H1 (cell line): ENCODE measurements at regions not wholly inside any gene's neighbourhood (a gene's known extent, or its start where the extent isn't known, plus 50 kb on each side); places are given as distances from the start of the nearest gene placed in this dataset.

Experiments used
- CTCF ChIA-PET: fragments of 300-600 bp; sonication (Branson Sonifier 250); formaldehyde crosslinking; loops from one replicate; lab custom pipeline; 2021; ENCODE audit not compliant: partially characterized antibody; lab: Charles Lee
- POLR2A ChIA-PET: fragments of 300-600 bp; sonication (Branson Sonifier 250); formaldehyde crosslinking; loops from one replicate; lab custom pipeline; 2021; ENCODE audit warnings: inconsistent platforms; ENCODE audit not compliant: partially characterized antibody; lab: Charles Lee
- DNase-seq, 2 experiments: peaks; one replicate each; pipeline versions ENCODE4 v3.0.0 to v3.0.0-alpha.2; 2010 to 2022; ENCODE audit warnings: low spot score in 2 of 2, low read depth in 1 of 2, mixed read lengths in 1 of 2
- FAIRE-seq: peaks from 2 replicates; lab custom pipeline; 2011; peaks lifted over from hg19 to GRCh38; lab: Jason Lieb, UNC
- H2AFZ ChIP-seq: 2 replicates; pipeline ENCODE4 v1.8.1; 2012; ENCODE audit warnings: low read length, inconsistent platforms
- H2AK5ac ChIP-seq: 2 replicates; pipeline ENCODE4 v1.6.1; 2013; ENCODE audit warnings: low read depth, low read length
- H2BK120ac ChIP-seq: replicated peaks from 2 replicates; pipeline ENCODE3; 2013; ENCODE audit warnings: low read depth, low read length, inconsistent platforms
- H2BK12ac ChIP-seq: 2 replicates; pipeline ENCODE4 v1.6.1; 2013; ENCODE audit warnings: low read depth, low read length
- H2BK15ac ChIP-seq: 2 replicates; pipeline ENCODE4 v1.6.1; 2013; ENCODE audit warnings: low read length
- H2BK20ac ChIP-seq: 2 replicates; pipeline ENCODE4 v1.6.1; 2013; ENCODE audit warnings: low read length
- H2BK5ac ChIP-seq: 2 replicates; pipeline ENCODE4 v1.6.1; 2013; ENCODE audit warnings: low read depth, low read length
- H3K14ac ChIP-seq: 2 replicates; pipeline ENCODE4 v1.6.1; 2013; ENCODE audit warnings: inconsistent platforms; ENCODE audit not compliant: insufficient read length
- H3K18ac ChIP-seq: 2 replicates; pipeline ENCODE4 v1.6.1; 2013; ENCODE audit warnings: low read length; ENCODE audit errors: extremely low read depth
- H3K23ac ChIP-seq: 2 replicates; pipeline ENCODE4 v1.6.1; 2013; ENCODE audit warnings: inconsistent platforms; ENCODE audit not compliant: insufficient read length
- H3K23me2 ChIP-seq: 2 replicates; pipeline ENCODE4 v1.6.1; 2013; ENCODE audit warnings: low read depth, low read length
- H3K27ac ChIP-seq: 2 replicates; pipeline ENCODE4 v1.6.1; 2011; ENCODE audit warnings: low read depth, low read length, inconsistent platforms
- H3K27me3 ChIP-seq, 4 experiments: replicated peaks in 1 of 4; 1 replicate in 1 of 4; 2 replicates in 3 of 4; pipeline versions ENCODE4 v1.6.1 to v1.8.1; 2011 to 2013; ENCODE audit warnings: low read length in 3 of 4, mild to moderate bottlenecking in 3 of 4, inconsistent platforms in 2 of 4, mixed read lengths in 2 of 4, moderate library complexity in 1 of 4; ENCODE audit not compliant: control insufficient read depth in 3 of 4, insufficient read depth in 3 of 4; ENCODE audit errors: extremely low read depth in 1 of 4
- H3K36me3 ChIP-seq, 4 experiments: 2 replicates each; pipeline versions ENCODE4 v1.6.1 to v1.8.1; 2011 to 2013; ENCODE audit warnings: mild to moderate bottlenecking in 4 of 4, low read length in 3 of 4, moderate library complexity in 2 of 4, control low read depth in 1 of 4, inconsistent platforms in 1 of 4; ENCODE audit not compliant: insufficient read depth in 4 of 4, control insufficient read depth in 2 of 4
- H3K4ac ChIP-seq: replicated peaks from 2 replicates; pipeline ENCODE3; 2013; ENCODE audit warnings: low read length, low read depth, mixed read lengths, inconsistent platforms; ENCODE audit not compliant: insufficient read length
- H3K4me1 ChIP-seq, 4 experiments: replicated peaks in 1 of 4; 1 replicate in 1 of 4; 2 replicates in 3 of 4; pipeline versions ENCODE4 v1.6.1 to v1.8.1; 2011 to 2013; ENCODE audit warnings: low read length in 3 of 4, inconsistent platforms in 2 of 4, mixed read lengths in 1 of 4; ENCODE audit not compliant: insufficient read depth in 4 of 4, control insufficient read depth in 3 of 4
- H3K4me2 ChIP-seq, 2 experiments: 2 replicates each; pipeline versions ENCODE4 v1.6.1 to v1.8.1; 2011 to 2013; ENCODE audit warnings: low read depth in 2 of 2, low read length in 2 of 2, control low read depth in 1 of 2, inconsistent platforms in 1 of 2, mild to moderate bottlenecking in 1 of 2; ENCODE audit not compliant: insufficient read depth in 1 of 2
- H3K4me3 ChIP-seq, 4 experiments: fragments of 200-600, 300-600 bp in 1 of 4; sonication (generic), shearing (Covaris generic), sonication (Bioruptor Twin) in 1 of 4; 2 replicates each; pipeline versions ENCODE4 v1.5.1 to v1.8.1; 2011 to 2016; ENCODE audit warnings: low read length in 4 of 4, low read depth in 3 of 4, control low read depth in 2 of 4, inconsistent platforms in 2 of 4, mild to moderate bottlenecking in 2 of 4, mixed read lengths in 1 of 4, moderate library complexity in 1 of 4; ENCODE audit not compliant: insufficient read depth in 2 of 4; ENCODE audit errors: extremely low read depth in 1 of 4
- H3K56ac ChIP-seq: replicated peaks from 2 replicates; pipeline ENCODE3; 2013; ENCODE audit warnings: low read depth, mild to moderate bottlenecking, mixed read lengths, low read length, inconsistent platforms; ENCODE audit not compliant: insufficient read length
- H3K79me1 ChIP-seq: 2 replicates; pipeline ENCODE4 v1.6.1; 2013; ENCODE audit warnings: low read depth, low read length, control low read depth
- H3K79me2 ChIP-seq, 2 experiments: 2 replicates each; pipeline versions ENCODE4 v1.6.1 to v1.8.1; 2012 to 2013; ENCODE audit warnings: low read length in 2 of 2, mild to moderate bottlenecking in 2 of 2, inconsistent platforms in 1 of 2; ENCODE audit not compliant: insufficient read depth in 2 of 2, control insufficient read depth in 1 of 2
- H3K9ac ChIP-seq, 4 experiments: replicated peaks in 1 of 4; 1 replicate in 1 of 4; 2 replicates in 3 of 4; pipeline versions ENCODE4 v1.6.1 to v1.8.1; 2011 to 2013; ENCODE audit warnings: low read depth in 3 of 4, low read length in 3 of 4, control low read depth in 2 of 4, mild to moderate bottlenecking in 2 of 4, moderate library complexity in 2 of 4, inconsistent platforms in 1 of 4; ENCODE audit errors: extremely low read depth in 1 of 4
- H3K9me3 ChIP-seq, 2 experiments: 2 replicates each; pipeline versions ENCODE4 v1.6.1 to v1.8.1; 2012 to 2013; ENCODE audit warnings: mild to moderate bottlenecking in 2 of 2, moderate library complexity in 2 of 2, control low read depth in 1 of 2, inconsistent platforms in 1 of 2, low read depth in 1 of 2, low read length in 1 of 2, mixed read lengths in 1 of 2; ENCODE audit not compliant: insufficient read depth in 2 of 2
- H4K20me1 ChIP-seq, 2 experiments: replicated peaks in 1 of 2; 2 replicates each; pipeline versions ENCODE3 to v1.8.1; 2011 to 2013; ENCODE audit warnings: inconsistent platforms in 2 of 2, low read length in 2 of 2, mild to moderate bottlenecking in 1 of 2; ENCODE audit not compliant: insufficient read depth in 2 of 2, control insufficient read depth in 1 of 2
- H4K5ac ChIP-seq: 2 replicates; pipeline ENCODE4 v1.6.1; 2013; ENCODE audit warnings: low read length, low read depth, mixed read lengths, inconsistent platforms; ENCODE audit not compliant: insufficient read length
- H4K8ac ChIP-seq: 2 replicates; pipeline ENCODE4 v1.8.0; 2013; ENCODE audit warnings: mild to moderate bottlenecking, moderate library complexity, low read length, inconsistent platforms; ENCODE audit not compliant: insufficient read depth; ENCODE audit errors: extremely low read depth
- H4K91ac ChIP-seq: replicated peaks from 2 replicates; pipeline ENCODE3; 2013; ENCODE audit warnings: low read length, mixed read lengths, inconsistent platforms; ENCODE audit not compliant: insufficient read length
- ATF3 ChIP-seq: IDR thresholded peaks from 2 replicates; pipeline ENCODE4 v1.6.1; 2011; ENCODE audit warnings: low read depth, mild to moderate bottlenecking, low read length; ENCODE audit not compliant: insufficient read depth
- EGR1 ChIP-seq: IDR thresholded peaks from 2 replicates; pipeline ENCODE4 v1.6.1; 2011; ENCODE audit warnings: low read depth, low read length, borderline replicate concordance
- GTF2F1 ChIP-seq: IDR thresholded peaks from 2 replicates; pipeline ENCODE4 v1.6.1; 2012; ENCODE audit warnings: low read depth, low read length, improper control_type of control experiment, borderline replicate concordance
- NRF1 ChIP-seq: IDR thresholded peaks from 2 replicates; pipeline ENCODE4 v1.6.1; 2011; ENCODE audit warnings: mild to moderate bottlenecking, low read depth, low read length, improper control_type of control experiment
- RFX5 ChIP-seq: IDR thresholded peaks from 2 replicates; pipeline ENCODE4 v1.6.1; 2011; ENCODE audit warnings: low read depth, low read length, improper control_type of control experiment, borderline replicate concordance
- SIRT6 ChIP-seq: IDR thresholded peaks from one replicate; pipeline ENCODE4 v1.7.1; 2012; ENCODE audit warnings: low read length, inconsistent platforms
- SIX5 ChIP-seq: IDR thresholded peaks from 2 replicates; pipeline ENCODE4 v1.6.1; 2011; ENCODE audit warnings: mild to moderate bottlenecking, low read depth, low read length
- SP4 ChIP-seq: IDR thresholded peaks from 2 replicates; pipeline ENCODE4 v1.6.1; 2012; ENCODE audit warnings: low read length, inconsistent platforms
- TAF1 ChIP-seq: IDR thresholded peaks from 2 replicates; pipeline ENCODE4 v1.6.1; 2011; ENCODE audit warnings: mild to moderate bottlenecking, low read depth, low read length
- TBP ChIP-seq: IDR thresholded peaks from 2 replicates; pipeline ENCODE4 v1.6.1; 2011; ENCODE audit warnings: low read depth, low read length, improper control_type of control experiment
- TCF12 ChIP-seq: IDR thresholded peaks from 2 replicates; pipeline ENCODE4 v1.6.1; 2011; ENCODE audit warnings: low read depth, mild to moderate bottlenecking, low read length
- WGBS, 2 experiments: shearing (Covaris generic) in 1 of 2; methylation state at CpG; one replicate each; pipeline versions ENCODE4 v1.1.6 to v1.1.7; 2013 to 2015; ENCODE audit warnings: low lambda C conversion rate in 2 of 2, mixed read lengths in 2 of 2, inconsistent platforms in 1 of 2, low coverage in 1 of 2, missing lambda C conversion rate in 1 of 2; ENCODE audit not compliant: insufficient replicate concordance in 2 of 2, insufficient coverage in 1 of 2, insufficient read length in 1 of 2; ENCODE audit errors: extremely low coverage in 1 of 2, missing lambda C conversion rate in 1 of 2; 5-methylcytosine and 5-hydroxymethylcytosine counted together

GRCh38 chr2:138389063-138389462, 112.5 kb upstream of the SPOPL start:
- no peak overlapping the region for H2BK15ac ChIP-seq
- H3K9me3 ChIP-seq, result no peaks in the 10 kb centered on the region
- no peak overlapping the region for H2BK12ac ChIP-seq
- no peak overlapping the region for H2BK5ac ChIP-seq
- no peak overlapping the region for H4K91ac ChIP-seq
- H3K23me2 ChIP-seq, result no peaks in the 10 kb centered on the region
- H3K4me2 ChIP-seq, result no peak overlapping the region
- H4K20me1 ChIP-seq, result no peaks in the 10 kb centered on the region
- H2AK5ac ChIP-seq, result no peak overlapping the region
- DNase-seq, result no peak
- H2BK120ac ChIP-seq, result no peak overlapping the region
- WGBS, 2 experiments, result 91% methylated on average over 4 of the region's 4 CpGs; no CpG with 5 or more reads in 1 of the 2 experiments
- POLR2A ChIA-PET, result no interaction called here
- H3K4me3 ChIP-seq, result no peak overlapping the region
- no peak for FAIRE-seq
- no peaks in the 10 kb centered on the region for H3K27me3 ChIP-seq
- H4K5ac ChIP-seq, result no peak overlapping the region
- no peak overlapping the region for H4K8ac ChIP-seq
- H3K4ac ChIP-seq, result no peak overlapping the region
- no peak overlapping the region for H2AFZ ChIP-seq
- H3K27ac ChIP-seq, result no peak overlapping the region
- H3K9ac ChIP-seq, result no peak overlapping the region
- no peak overlapping the region for H3K18ac ChIP-seq
- no peaks in the 10 kb centered on the region for H3K79me2 ChIP-seq
- H3K14ac ChIP-seq, result no peak overlapping the region
- CTCF ChIA-PET, result interaction anchor here (1.1 to 2.2 kb wide), 6 partner anchors 10 to 398 kb away, joined by 3 to 8 read pairs (median 4); no protein-coding TSS in a partner anchor
- H3K23ac ChIP-seq, result no peak overlapping the region
- no peak overlapping the region for H2BK20ac ChIP-seq
- no peak overlapping the region for H3K56ac ChIP-seq
- H3K79me1 ChIP-seq, result no peaks in the 10 kb centered on the region
- H3K4me1 ChIP-seq, result no peaks in the 10 kb centered on the region
- no peak for TF ChIP-seq EGR1
- no peak for TF ChIP-seq TCF12
- no peak for TF ChIP-seq SIX5
- no peak for TF ChIP-seq GTF2F1
- no peak for TF ChIP-seq RFX5
- TF ChIP-seq TBP, result no peak
- TF ChIP-seq TAF1, result no peak
- TF ChIP-seq SP4, result no peak
- no peak for TF ChIP-seq SIRT6
- TF ChIP-seq ATF3, result no peak
- TF ChIP-seq NRF1, result no peak
- H3K36me3 ChIP-seq, result no peaks in the 10 kb centered on the region
